HG02943 (cell line): ENCODE measurements at regions not wholly inside any gene's neighbourhood (a gene's known extent, or its start where the extent isn't known, plus 50 kb on each side); places are given as distances from the start of the nearest gene placed in this dataset.
"Not testable (repeated sequence)": the region's sequence is repeated elsewhere in the genome, so short reads cannot be mapped to it uniquely, and the experiment has no call there.

Source experiments
- ATAC-seq: cut with Tn5 transposase; IDR thresholded peaks from one replicate; pipeline ENCODE4 v1.9.1; 2021; ENCODE audit warnings: mild to moderate bottlenecking, low read depth, moderate library complexity; ENCODE audit not compliant: unreplicated experiment

GRCh38 chr2:207354462-207354861 is 175.3 kb upstream of the CREB1 start:
- ATAC-seq = no peak

GRCh38 chr2:207356567-207356966 is 173.2 kb upstream of the CREB1 start:
- no peak for ATAC-seq

DNA sequence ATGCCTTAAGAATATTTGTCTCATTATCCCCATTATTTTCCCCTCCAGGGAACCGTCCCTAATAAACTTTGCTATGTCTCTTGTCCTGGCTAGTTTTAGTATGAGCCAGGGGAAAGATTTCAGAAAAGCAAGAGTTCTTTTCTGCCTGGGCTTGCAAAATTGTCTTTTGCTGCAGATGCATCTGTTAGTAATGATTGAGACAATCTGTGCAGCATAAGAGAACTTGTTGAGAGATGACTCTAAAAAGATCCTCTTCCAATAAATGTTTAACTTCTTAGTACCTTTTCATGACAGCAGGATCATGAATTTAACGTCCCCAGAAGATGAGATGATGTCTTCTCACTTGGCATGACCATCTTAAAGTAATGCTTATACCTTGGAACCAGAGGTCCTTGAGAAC is 172.5 kb upstream of the CREB1 start:
- ATAC-seq = no peak

GRCh38 chr2:207362716-207363115 is 167.0 kb upstream of the CREB1 start:
- ATAC-seq = no peak

DNA sequence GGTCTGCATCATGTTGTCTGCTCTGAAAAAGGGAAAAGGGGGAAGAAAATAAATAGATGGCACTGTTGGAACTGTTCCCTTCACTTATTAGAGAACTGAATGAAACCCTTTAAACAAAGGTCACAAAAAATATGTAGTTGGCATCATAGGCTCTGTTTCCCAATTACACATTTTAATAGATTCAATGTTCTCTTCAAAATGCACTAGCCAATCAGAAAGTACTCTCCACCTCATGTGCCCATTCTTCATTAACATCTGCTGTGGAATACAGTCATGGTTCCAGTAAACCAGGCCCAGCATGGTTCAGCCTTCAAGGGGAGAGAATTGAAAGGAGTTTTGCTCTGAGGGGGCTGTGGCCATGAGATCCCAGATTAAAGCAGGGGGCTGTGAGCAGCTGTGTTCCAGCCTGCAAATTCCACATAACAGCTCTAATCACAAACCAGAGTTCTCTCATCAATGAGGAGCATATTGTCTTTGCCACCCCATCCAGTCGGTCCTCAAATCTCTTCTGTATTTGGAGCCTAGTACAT is 165.9 kb upstream of the CREB1 start:
- no peak for ATAC-seq

- ATAC-seq = no peak
These were observed 159.1 kb upstream of the CREB1 start for GRCh38 chr2:207370646-207371045.

- no peak for ATAC-seq
These were observed 157.9 kb upstream of the CREB1 start for GRCh38 chr2:207371877-207372276.

GRCh38 chr2:207372483-207372882 is 157.3 kb upstream of the CREB1 start:
- ATAC-seq = no peak

DNA sequence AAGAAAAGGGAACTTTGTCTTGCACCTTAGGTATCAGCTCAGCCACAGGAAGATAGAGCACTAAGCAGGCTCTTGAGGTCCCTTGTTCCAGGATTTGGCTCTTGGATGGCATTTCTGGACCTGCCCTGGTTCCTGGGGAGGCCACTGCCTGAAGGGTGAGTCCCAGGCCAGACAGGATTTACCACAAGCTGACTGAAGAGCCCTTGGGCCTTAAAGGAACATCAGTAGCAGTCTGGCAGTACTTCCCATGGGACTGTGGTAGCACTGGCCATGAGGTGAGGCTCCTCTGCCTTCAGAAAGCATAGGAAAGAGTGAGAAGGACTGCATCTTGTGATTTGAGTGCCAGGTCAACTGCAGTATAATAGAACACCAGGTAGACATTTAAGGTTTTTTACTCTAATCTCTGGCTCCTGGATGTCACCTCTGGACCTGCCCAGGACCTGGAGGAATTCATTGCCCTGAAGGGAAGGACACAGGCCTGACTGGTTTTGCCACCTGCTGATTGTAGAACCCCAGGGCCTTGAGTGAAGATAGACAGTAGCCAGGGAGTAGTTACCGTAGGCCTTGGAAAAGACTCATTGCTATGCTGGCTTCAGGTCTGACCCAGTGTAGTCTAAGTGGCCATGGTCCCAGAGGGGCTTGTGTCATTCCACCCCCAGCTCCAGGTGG is 154.4 kb upstream of the CREB1 start:
- ATAC-seq = no peak

GRCh38 chr2:207378620-207379019 is 151.1 kb upstream of the CREB1 start:
- ATAC-seq = not testable (repeated sequence)

DNA sequence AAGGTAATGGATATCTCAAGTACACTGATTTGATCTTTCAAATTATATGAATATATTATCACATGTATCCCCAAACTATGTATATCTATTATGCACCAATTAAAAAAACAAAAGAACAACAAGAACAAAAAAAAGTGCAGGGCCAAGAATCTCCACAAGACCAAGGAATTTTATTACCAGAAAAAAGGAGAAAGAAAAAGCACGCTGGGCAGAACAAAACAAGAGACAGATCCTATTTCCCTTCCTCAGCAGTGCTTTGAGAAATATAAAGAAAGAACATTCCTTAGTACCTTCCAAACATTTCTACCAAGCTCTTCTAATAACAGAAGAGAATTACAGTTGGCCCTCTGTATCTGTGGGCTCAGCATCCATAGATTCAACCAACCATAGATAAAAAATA is 144.7 kb upstream of the CREB1 start:
- no peak for ATAC-seq

- ATAC-seq = no peak
These were observed 143.9 kb upstream of the CREB1 start for GRCh38 chr2:207385903-207386302.

DNA sequence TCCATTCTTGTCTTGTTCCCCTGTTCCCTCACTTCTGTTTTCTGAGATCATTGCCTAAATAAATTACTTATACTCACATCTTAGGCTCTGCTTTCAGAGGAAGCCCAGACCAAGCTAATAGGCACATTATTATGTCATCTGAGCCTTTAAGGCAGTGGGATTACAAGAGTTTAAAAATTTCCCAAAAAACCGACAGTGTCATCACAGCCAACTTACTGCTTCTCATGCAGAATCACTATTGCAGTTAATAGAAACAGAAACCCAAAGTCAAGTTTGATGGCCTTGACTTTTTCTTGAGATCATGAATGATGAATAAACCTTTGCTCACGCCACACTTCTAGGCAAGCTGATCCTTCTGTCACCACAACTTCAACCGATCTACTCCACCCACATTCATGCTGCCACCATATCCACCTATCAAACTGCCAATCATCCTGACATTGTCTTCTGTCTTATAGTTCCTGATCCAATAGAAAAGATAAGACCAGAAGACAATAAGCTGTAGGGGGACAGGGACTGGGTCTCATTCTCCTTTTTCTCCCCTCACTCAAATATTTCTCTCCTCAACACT is 142.7 kb upstream of the CREB1 start:
- no peak for ATAC-seq

- ATAC-seq = no peak
These were observed 139.3 kb upstream of the CREB1 start for GRCh38 chr2:207390302-207391095.

DNA sequence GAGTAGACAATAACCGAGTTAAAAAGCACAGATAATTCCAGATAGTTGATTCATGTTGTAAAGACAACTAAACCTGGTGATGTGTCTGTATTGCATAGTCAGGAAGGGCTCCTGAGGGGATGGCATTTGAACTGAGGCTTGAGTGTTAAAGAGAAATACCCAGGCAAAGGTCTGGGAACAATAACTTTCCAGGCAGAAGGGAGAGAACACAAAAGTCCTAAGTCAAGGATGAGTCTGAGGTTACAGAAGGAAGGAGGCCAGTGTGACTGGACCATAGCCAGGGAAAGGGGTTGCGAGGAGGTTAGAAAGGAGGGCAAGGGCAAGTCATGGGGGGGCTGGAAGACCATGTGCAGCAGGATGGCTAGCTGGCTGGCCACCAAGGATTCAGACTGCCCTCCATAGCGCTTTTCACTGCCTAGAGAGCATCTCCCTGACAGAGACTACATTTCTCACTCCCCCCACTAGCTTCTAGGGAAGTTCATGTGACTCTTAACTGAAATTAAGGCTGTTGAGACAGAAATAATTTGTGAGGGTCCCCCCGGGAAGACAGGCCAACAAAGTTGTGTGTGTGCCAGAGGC is 135.5 kb upstream of the CREB1 start:
- ATAC-seq = no peak

DNA sequence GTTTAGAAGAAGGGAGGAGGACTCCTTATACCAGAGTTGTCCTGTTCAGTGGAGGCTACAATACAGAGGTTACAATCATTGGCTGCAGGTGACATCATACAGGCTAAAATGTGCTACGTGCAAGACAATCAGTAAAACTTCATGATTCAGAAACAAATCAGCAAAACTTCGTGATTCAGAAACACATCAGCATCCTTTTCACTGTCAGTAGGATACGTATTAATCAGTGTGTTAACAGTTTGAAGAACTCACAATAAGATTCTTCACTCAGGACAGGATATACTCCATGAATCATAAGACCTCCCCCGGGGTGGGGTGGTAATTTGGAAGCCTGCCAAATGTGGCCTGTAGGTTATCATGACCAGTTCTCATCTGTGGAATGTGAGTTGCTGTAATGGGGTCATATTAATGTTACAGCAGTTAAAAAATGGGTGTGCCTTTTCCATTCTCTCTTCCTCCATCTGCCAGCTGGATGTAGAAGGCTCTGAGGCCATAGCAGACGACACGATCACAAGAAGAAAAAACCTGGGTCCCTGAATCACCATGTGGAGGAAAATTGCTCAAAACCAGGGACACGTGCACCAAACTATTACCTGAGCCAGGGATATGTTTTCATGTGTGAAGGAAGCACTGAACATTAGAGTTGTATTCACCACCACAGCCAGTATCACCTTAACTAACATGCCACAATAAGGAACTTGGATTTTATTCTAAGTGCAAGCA is 134.8 kb upstream of the CREB1 start:
- ATAC-seq = no peak

GRCh38 chr2:207395535-207396251 is 134.1 kb upstream of the CREB1 start:
- ATAC-seq = no peak

DNA sequence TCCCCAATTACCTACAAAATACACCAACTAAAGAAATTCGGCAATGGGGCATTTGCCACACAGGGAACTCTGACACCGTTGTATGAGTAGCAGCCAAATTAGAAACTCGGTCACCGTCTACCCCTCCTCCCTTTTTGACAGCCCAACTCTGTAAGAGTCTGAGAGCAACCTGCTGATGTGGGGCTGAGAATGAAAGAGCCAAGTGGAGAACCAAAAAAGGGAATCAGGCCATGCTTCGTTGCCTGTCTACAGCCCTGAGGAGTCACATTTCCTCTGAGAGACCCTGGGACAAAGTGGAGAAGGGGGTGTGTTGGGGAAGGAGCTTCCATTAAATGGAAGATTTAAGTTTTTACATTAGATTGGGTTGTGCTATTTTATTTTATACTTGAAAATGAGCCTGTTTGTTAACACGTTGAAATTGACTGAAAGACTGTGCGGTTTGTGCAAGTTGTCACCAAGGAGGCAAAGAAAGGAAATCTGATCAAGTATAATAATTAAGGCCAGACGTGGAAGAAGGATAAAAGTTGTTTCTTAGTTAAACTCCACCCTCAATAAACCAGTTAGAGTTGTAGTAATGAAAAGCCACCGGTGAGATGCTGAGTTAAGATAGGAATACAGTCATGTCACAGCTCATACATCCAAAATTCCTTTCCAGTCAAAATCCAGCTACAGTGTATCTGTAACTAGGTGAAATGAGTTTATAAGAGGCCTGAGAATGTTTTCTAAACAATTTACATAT is 131.7 kb upstream of the CREB1 start:
- ATAC-seq = no peak

GRCh38 chr2:207399301-207399700 is 130.5 kb upstream of the CREB1 start:
- no peak for ATAC-seq
